Chondrocyte (in vitro differentiated cells): ENCODE measurements at regions not wholly inside any gene's neighbourhood (a gene's known extent, or its start where the extent isn't known, plus 50 kb on each side); places are given as distances from the start of the nearest gene placed in this dataset.

ENCODE experiments used
- DNase-seq: peaks from one replicate; pipeline ENCODE4 v3.0.0; 2021; ENCODE audit warnings: mixed read lengths, low spot score
- H3K27ac Mint-ChIP-seq: one replicate; pipeline ENCODE4 v1.8.0; 2021; ENCODE audit warnings: mild to moderate bottlenecking, moderate library complexity, mixed read lengths; ENCODE audit not compliant: unreplicated experiment
- H3K27me3 Mint-ChIP-seq: 2 replicates; pipeline ENCODE4 v1.8.0; 2021; ENCODE audit warnings: low read depth, mixed read lengths
- H3K36me3 Mint-ChIP-seq: 2 replicates; pipeline ENCODE4 v1.8.0; 2021; ENCODE audit warnings: low read depth, mixed read lengths
- H3K4me1 Mint-ChIP-seq: 2 replicates; pipeline ENCODE4 v1.8.0; 2021; ENCODE audit warnings: low read depth, mild to moderate bottlenecking, mixed read lengths
- H3K4me3 Mint-ChIP-seq: one replicate; pipeline ENCODE4 v1.8.0; 2021; ENCODE audit warnings: mild to moderate bottlenecking, moderate library complexity, mixed read lengths; ENCODE audit not compliant: unreplicated experiment
- H3K9me3 Mint-ChIP-seq: 2 replicates; pipeline ENCODE4 v1.8.0; 2021; ENCODE audit warnings: low read depth, mixed read lengths
- TF ChIP-seq, protein P1 (sequence below): fragments of 200-600 bp; sonication (generic); IDR thresholded peaks from 2 replicates; pipeline ENCODE4 v1.5.0; 2021; ENCODE audit warnings: antibody characterized with exemption, mild to moderate bottlenecking, moderate library complexity

DNA sequence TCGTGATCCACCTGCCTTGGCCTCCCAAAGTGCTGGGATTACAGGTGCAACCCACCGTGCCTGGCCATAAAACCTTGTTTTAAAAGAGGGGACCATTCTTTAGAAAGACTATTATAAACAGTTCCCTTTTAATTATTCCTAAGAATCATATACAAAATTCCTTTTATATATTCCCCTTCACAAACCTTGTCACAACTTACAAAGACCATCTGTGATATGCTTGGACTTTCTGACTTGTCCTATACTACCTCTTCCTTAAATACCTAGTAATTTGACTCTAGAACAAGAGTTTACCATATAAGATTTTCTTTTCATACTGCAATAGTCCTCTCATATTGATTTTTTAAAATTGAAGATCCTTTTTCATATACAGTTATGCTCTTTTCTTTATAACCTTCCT, 135.8 kb upstream of the PRSS16 start:
- Mint-ChIP-seq H3K27me3 (peaks cover 4% of the 10 kb centered on the region), H3K36me3 (peaks cover 4% of the 10 kb centered on the region), H3K4me1 (no peaks in the 10 kb centered on the region), H3K27ac (no peak overlapping the region), H3K9me3 (peaks cover 10% of the 10 kb centered on the region), H3K4me3 (no peak overlapping the region)
- no peak for DNase-seq
- TF ChIP-seq, protein P1, sequence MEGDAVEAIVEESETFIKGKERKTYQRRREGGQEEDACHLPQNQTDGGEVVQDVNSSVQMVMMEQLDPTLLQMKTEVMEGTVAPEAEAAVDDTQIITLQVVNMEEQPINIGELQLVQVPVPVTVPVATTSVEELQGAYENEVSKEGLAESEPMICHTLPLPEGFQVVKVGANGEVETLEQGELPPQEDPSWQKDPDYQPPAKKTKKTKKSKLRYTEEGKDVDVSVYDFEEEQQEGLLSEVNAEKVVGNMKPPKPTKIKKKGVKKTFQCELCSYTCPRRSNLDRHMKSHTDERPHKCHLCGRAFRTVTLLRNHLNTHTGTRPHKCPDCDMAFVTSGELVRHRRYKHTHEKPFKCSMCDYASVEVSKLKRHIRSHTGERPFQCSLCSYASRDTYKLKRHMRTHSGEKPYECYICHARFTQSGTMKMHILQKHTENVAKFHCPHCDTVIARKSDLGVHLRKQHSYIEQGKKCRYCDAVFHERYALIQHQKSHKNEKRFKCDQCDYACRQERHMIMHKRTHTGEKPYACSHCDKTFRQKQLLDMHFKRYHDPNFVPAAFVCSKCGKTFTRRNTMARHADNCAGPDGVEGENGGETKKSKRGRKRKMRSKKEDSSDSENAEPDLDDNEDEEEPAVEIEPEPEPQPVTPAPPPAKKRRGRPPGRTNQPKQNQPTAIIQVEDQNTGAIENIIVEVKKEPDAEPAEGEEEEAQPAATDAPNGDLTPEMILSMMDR, result no peak

DNA sequence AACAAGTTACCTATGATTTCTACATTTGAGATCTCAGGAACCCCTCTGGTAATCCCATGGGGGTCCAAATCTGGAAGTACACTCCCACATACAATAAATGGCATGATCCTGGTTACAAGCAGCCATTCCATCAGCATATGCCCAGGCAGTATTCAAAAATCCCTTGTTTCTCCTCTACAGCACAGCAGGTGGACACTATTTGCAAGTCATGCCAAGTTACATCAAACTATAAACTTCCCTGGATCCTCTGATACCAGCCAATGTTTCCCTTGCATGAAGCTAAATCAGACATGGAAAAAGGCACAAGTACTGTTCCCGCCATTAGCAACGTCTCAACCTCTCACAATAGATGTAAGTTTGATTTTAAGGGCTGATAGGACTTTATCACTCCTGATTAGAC, 134.5 kb upstream of the PRSS16 start:
- Mint-ChIP-seq H3K9me3 (peaks cover 10% of the 10 kb centered on the region), H3K4me1 (no peaks in the 10 kb centered on the region), H3K27me3 (peaks cover under 1% of the 10 kb centered on the region), H3K4me3 (no peak overlapping the region), H3K36me3 (peaks cover 4% of the 10 kb centered on the region), H3K27ac (no peak overlapping the region)
- no peak for DNase-seq
- TF ChIP-seq, protein P1, result no peak

DNA sequence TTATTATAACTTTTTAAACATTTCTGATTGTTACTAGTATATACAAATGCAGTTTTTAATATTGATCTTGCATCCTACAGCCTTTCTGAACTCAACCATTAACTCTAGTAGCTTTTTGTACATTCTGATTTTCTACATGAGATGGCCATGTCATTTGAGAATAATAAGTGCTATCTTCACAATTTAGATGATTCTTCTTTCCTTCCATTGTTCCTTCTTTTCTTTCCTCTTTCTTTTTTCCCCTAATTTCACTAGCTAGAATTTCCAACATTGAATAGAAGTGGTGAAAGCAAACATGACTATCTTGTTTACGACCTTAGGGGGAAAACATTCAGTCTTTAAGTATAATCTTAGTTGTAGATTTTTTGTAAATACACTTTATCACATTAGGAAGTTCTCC, 128.2 kb upstream of the PRSS16 start:
- TF ChIP-seq, protein P1, result no peak
- Mint-ChIP-seq H3K4me3 (no peak overlapping the region), H3K36me3 (peaks cover 3% of the 10 kb centered on the region), H3K4me1 (no peaks in the 10 kb centered on the region), H3K27ac (no peak overlapping the region), H3K9me3 (no peaks in the 10 kb centered on the region), H3K27me3 (no peaks in the 10 kb centered on the region)
- no peak for DNase-seq

DNA sequence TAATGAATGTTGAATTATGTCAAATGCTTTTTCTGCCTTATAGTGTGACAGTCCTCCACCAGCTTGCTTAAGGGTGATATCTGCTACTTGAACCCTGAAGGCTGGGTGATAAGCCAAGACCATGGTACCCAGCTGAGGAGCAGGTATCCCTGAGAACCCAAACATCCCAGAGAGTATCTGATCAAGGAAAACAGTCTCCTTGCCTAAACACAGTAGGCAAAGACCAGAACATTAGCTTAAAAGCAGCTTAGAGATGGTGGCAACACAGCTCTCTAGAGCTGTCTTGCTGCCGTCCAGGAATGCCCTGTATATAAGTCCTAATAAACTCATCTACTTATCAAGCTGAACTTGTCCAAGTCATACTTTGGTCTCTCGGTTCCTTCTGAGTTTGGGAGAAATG, 127.7 kb upstream of the PRSS16 start:
- Mint-ChIP-seq H3K9me3 (no peaks in the 10 kb centered on the region), H3K4me3 (no peak overlapping the region), H3K27ac (no peak overlapping the region), H3K4me1 (no peaks in the 10 kb centered on the region), H3K27me3 (no peaks in the 10 kb centered on the region), H3K36me3 (peaks cover 4% of the 10 kb centered on the region)
- TF ChIP-seq, protein P1, result no peak
- DNase-seq, result no peak

DNA sequence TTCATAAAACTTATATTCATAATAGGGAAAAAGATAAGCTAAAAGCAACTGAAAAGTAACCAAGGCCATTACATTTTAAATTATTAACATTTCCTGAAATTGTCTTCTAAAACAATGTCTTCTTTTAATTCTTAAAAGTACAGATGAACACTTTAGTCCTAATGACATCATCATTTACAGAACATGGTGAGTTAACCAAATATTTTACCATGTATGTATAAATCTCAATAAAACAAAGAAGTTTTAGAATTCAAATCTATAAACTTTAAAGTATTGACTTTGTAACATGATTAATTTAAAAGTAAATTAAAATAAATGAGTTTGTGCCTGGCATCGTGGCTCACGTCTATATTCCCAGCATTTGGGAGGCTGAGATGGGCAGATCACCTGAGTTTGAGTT, 125.9 kb upstream of the PRSS16 start:
- TF ChIP-seq, protein P1, result no peak
- Mint-ChIP-seq H3K4me3 (no peak overlapping the region), H3K9me3 (no peaks in the 10 kb centered on the region), H3K27me3 (no peaks in the 10 kb centered on the region), H3K27ac (no peak overlapping the region), H3K4me1 (peaks cover 5% of the 10 kb centered on the region), H3K36me3 (peaks cover 4% of the 10 kb centered on the region)
- DNase-seq, result no peak
